NCI-H1417 (cell line): ENCODE measurements at regions not wholly inside any gene's neighbourhood (a gene's known extent, or its start where the extent isn't known, plus 50 kb on each side); places are given as distances from the start of the nearest gene placed in this dataset.
"Not testable (repeated sequence)": the region's sequence is repeated elsewhere in the genome, so short reads cannot be mapped to it uniquely, and the experiment has no call there.

Experiments
- DNase-seq, 3 experiments: peaks; one replicate each; lab custom pipeline; 2025; lab: John Stamatoyannopoulos, UW

DNA sequence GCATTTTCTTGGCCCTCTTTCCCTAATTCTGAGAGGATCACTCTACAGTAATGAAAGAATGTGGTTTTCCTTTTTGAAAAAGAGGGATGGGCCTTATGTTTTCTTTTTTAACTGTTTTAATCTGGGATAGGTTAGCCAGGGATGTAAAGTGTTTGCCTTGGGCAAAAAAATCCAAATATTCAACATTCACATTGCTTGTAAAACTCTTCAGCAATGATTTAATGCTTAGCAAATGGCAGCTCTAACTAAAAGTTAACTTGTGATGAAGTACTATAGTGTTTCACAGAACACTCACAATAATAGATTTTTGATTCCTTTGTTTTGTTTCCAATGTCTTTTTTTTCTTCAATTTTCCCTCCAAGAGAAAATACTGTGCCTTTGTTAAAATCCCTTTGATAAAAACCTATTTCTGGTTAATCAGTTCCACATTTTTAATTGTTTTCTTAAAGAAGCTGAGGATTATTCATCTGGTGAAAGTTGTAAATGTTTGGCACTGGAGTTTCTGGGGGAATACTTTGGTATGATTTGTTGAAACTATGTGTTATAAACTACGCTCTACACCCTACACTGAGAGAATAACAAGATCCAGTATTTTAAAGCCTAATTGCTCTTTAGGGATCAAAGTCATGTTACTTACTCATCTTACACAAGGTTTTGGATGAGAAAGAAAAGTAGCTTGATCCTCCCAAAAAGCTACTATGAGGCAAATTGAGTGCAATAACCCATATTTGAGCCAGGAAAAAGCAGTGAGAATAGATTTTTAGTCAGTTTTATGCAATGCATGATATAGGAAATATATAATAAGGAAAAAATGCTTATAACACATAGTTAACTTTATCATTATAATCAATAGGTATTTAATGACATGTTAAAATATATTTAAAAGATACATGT lies 335.8 kb downstream of the EPHA7 start:
- DNase-seq = no peak

DNA sequence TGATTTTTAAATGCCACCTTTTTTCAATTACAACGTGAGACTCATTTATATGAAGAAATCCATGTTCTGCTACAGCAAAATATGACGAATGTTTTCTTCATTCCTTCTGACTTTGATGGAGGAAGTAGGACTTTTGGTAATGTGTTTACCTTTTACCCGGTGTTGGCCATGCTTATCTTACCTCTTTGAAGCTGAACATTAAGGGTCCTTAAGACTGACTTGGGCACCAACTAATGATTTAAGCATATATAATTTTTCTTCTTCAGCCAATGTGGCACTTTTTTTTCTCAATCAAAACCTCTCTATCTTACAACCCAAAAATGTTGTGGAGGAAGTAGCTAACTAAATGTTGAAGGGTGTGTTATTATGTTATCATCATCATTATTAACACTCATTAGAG lies 337.5 kb downstream of the EPHA7 start:
- peak in 1 of 3 experiments; percentile 14 for DNase-seq

DNA sequence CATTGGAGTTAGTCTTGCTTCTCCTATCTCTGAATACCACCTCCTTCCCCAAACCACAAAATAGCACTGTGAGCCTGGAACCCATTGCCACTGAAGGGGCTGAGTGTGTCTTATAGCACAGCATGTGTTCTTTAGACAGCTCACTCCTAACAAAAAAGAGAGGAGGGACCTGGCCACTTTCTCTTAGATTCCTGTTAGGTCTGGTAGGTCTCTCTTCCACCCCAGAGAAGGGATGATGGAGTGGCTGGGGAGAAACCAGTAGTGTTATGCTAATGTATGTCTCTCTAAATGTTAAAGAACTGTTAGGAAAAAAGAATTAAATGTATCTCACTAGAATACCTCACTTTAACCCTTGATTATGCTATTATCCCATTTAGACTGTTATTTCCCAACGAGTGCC lies 340.3 kb downstream of the EPHA7 start:
- DNase-seq = no peak

DNA sequence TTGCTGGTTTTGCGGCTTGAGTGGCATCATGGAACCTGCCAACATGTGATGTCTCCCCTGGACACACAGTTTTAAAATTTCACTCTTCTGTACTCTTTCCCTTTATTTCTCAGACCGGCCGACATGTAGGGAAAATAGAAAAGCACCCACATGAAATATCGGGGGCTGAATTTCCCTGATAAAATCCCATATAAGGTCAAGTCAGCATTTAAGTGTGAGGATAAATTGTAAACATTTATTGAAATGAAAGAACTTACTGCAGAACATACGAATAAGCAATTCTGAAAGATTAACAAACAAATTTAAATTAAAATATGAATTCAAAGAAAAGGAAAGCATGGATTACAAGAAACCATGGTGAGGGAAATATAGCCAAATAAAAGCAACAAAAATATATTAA lies 345.5 kb downstream of the EPHA7 start:
- DNase-seq = no peak

DNA sequence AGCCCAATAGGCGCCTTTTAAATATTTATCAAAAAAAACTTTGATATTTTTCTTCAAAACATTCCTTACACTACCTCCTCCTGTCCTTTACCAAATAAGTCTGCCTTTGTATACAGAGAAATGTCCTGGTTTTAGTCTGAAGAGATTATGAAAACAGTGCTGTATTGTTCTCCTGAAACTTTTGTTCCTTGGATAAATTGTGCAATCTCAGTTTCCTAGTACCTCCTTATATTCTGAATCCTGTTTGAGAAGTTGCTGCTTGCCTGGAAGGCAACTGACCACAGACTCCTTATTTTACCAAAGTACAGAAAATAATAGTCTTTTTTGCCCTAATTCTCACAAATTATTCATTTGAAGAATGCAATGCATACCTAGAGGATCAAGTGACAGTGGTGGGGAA lies 349.5 kb downstream of the EPHA7 start:
- no peak for DNase-seq

DNA sequence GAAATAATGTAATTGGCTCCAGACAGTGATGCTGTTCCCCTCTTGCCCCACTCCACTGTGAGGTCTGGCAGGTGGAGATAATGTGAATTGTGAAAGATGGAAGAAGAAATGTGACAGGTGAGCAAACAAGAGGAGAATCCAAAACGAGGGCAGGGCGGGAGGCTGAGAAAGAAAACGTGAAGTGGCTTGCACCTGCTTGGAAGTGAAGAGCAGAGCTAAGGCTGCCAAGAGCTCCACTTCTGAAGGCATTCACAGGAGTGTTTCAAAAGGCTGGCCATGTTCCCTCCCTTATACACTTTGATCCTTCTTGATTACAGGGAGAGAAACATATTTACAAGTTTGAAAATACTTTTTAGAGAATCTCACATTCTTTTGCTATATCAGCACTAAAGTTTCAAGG lies 359.4 kb downstream of the EPHA7 start:
- DNase-seq = peak; percentile 19 to 84 (median 65)

DNA sequence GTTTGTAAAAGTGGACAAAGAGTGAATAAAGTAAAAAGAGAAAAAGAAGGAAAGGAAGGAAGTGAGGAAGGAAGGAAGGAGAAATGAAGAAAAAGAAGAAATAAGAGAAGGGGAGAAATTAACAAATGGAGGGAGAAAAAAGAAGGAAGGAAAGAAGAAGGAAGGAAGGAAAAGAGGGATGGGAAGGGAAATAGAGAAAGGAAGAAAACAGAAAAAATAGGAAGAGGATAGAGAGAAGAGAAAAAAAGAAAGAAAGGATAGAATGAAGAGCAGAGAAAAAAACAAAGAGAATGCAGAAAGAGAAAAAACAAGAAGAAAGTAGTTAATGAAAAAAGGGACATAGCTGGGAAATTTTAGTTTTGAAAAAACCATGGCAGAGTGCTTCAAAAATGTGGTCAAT lies 361.8 kb downstream of the EPHA7 start:
- DNase-seq = no peak

DNA sequence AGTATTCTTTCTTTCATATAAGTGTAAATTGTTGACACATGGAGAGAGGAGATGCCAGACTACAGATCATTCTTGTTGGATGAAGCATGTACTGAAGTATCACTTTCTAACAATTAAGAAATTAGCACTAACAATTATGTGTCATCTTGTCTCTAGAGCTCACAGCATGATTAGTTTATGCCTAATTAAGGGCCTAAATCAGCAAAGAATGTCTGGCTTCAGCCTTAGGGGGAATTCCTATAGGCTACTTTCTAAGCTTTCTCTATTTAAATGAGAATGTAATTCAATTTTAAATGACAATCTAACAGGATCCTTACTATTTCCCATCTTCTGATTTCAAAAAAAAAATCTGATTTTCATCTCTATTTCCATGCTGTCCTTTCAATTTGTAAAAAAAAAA lies 371.0 kb downstream of the EPHA7 start:
- DNase-seq = no peak

DNA sequence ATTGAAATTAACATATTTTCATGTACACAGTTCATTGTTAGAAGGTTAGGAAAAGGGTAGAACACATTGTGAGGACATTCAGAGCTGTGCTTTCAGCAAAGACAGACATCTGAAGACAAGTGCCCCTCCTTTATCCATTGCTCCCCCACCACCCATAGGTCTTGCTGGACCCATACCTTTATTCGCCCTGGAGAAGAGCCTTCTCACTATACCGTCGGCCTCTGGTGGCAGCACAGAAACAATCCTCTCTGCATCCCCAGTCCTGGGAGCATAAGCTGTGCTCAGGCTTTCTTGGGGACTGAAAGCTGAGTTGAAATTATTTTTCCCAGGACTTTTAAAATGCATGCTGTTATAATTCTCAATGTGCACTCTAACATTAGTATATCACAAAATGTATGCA lies 372.3 kb downstream of the EPHA7 start:
- no peak for DNase-seq

DNA sequence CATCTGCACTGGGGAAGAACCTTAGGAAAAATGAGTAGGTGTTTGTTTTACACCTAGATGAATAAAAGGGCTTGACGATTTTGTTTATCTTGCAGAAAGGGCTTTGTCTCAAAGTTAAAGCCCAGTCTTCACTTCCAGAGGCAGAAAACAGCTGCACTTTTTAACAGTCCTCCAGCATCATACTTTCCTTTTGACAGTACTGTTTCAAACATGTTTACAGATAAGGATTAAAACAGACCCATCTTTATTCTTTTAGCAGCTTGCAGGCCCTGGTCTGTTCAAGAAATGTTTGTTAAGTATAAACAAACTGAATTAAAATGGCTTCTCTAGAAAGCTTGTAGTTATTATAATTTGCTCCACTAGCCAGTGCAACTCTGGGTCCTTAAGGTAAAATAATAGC lies 374.2 kb downstream of the EPHA7 start:
- peak in 1 of 3 experiments; percentile 5 for DNase-seq

DNA sequence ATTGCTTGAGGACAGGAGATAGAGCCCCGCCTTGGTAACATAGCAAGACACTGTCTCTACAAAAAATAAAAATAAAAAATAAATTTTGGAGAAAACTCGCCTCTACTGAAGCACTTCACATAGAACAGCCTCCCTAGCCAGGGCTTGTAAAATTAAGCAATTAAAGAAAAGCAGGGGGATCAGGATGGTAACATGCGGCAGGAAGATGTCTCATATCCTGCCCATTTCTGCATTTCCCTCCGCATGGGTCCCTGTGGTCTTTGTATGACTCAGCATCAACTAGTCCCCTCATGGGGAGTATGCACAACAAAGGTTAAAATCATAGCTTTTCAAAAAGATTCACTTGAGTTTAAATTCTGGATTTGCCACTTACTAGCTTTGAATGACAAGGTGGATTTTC lies 379.0 kb downstream of the EPHA7 start:
- no peak for DNase-seq

DNA sequence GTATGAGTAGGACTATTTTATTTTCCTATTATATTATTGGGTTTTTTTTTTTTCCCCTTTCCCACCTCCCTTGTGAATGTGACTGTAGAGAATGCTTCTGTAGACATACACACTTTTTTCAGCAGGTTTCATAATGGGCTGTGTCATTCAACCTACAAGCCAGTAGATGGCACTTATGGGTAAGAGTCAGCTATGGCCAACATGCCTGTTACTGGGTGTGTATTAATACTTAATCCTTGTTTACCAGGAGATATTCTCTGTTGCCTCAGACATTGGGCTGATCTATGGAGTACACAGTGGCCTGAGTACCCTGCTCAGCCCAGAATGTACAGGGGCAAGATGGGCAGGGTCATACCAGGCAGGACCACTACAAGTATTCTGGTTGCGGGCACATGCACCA lies 382.5 kb downstream of the EPHA7 start:
- peak in 1 of 3 experiments; percentile 6 for DNase-seq

DNA sequence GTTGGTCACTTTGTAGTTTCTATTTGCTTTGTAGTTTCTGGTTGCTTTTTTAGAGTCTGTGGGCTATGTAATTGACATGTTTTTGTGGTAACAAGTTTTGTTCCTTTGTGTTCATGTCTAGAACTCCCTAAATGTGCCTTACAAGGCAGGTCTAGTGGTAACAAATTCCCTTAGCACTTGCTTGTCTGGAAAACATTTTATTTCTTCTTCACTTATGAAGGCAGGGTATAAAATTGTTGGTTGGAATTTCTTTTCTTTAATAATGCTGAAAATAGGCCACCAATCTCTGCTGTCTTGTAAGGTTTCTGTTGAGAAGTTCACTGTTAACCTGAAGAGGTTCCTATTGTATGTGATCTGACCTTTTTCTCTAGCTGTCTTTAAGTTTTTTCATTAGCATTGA lies 383.6 kb downstream of the EPHA7 start:
- DNase-seq = no peak

DNA sequence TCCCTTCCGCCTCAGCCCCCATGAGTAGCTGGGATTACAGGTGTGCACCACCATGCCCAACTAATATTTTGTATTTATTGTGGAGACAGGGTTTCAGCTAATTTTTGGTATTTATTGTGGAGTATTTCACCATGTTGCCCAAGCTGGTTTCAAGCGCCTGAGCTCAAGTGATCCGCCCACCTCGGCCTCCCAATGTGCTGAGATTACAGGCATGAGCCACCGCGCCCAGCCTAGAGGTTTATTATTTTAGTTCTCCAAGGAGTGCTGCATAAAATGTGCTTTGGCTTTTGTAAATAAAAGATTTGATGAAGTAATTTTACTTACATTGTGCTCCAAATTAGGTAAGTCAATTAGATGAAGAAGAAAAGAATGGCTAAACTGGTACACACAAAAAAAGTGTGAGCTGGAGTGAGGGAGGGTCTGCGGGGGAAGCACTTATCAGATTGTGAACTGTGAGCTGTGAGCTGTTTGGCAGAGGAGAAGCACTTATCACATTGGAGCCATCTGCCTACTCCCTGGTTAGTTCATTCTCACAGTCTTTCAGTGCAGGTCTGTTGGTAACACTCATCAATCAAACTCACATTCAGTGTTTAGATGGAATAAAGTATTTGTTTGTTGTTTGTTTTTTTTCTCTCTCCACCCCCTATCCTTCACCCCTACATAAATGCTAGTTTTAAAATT lies 398.0 kb downstream of the EPHA7 start:
- peak in 1 of 3 experiments; percentile 30 for DNase-seq

DNA sequence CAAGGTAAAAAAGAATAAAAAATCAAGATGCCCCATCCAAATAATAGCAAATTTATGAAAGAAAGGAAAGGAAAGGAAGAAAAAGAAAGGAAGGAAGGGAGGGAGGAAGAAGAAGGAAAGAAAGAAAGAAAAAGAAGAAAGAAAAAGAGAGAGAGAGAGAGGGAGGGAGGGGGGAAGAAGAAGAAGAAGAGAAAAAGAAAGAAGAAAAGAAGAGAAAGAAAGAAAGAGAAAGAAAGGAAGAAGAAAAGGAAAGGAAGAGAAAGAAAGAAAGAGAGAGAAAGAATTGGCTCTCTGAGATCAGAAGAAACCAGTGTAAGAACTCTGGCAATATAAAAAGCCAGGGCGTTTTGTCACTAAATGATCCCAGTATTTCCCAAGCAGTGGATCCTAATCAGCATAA lies 401.7 kb downstream of the EPHA7 start:
- DNase-seq = no peak

DNA sequence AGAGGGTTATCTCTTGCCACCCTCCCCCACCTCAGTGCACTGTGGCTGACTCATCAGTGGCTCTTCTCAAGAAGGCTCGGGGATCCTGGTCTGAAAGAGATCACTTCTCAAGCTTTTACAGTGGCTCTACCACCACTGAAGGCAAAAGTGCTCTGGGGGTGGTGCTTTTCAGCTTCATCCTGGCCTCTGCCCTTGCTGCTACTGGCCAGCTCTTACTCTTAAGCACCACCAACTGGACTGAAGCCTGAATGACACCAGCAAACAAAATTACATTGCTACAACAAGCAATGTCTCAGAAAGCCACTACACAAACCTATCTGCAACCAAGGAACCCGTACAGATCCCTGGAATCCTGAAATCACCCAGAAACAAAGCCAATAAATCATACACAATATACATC lies 402.1 kb downstream of the EPHA7 start:
- no peak for DNase-seq

DNA sequence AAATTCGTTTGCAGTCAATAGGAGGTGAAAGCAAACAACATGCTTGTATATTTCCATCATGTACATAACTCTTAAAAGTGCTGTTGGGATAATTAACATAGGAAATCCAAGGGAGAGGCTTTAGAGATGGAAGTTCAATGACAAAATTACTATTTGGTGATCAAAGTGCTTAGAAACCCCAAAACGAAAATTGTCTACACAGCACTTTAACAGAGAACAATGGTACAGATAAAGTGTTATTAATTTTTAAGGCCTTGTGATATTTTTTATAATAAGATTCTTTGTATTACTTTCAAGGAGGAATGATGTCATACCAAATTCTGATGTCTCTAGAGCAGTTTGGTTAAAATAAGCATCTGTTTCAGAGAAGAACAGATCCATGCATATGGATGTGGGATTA lies 406.3 kb downstream of the EPHA7 start:
- no peak for DNase-seq

DNA sequence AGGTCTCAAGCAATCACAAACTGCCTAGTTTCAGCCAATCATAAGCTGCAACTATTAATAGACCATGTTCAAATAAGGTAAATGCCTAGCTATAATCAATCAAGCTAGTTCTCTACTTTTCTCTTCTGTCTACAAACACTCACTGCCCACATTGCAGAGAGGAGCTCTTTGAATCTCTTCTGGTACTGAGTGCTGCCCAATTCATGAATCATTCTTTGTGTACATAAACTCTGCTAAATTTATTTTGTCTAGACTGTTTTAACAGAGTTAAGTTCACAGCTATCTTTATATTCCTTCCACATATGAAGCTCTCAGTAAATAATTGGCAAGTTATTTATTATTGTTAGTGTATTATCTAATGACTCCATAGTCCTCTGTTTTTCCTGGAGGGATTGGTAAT lies 411.0 kb downstream of the EPHA7 start:
- no peak for DNase-seq

DNA sequence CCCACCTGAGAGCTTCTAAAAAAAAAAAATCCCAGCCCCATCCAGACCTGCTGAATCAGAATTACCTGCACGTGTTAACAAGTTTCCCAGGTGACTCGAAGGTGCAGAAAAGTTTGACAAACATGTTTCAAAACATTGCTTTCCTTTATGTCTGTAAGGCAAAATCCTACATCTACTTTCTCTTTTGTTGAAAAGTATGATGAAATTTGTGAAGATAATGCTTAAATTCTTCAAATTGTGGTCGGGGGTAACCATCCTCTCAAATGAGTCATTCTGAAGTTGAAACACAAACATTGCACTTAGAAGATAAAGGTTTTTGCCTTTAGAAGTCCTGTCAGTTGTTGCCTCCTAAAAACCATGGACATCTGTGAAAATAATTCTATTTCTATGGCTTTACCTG lies 429.7 kb downstream of the EPHA7 start:
- no peak for DNase-seq

DNA sequence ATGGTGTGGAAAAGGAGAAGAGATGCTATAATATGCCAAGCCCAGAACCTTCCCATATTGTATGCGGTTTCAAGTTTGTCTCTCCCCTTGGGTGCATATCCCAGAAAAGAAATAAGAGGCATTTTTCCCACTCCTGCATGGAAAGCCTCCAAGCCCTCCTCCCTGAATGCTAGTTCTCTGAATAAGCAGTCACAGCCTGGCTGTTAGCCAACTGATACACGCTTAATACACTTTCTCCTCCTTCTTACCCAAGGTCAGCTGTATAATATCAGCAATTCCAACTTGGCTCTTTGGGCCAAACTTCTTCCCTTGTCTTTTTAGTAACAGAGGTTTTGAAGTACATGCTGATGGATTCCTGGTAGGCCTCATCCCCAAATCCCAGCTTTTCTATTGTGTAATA lies 440.1 kb downstream of the EPHA7 start:
- no peak for DNase-seq

DNA sequence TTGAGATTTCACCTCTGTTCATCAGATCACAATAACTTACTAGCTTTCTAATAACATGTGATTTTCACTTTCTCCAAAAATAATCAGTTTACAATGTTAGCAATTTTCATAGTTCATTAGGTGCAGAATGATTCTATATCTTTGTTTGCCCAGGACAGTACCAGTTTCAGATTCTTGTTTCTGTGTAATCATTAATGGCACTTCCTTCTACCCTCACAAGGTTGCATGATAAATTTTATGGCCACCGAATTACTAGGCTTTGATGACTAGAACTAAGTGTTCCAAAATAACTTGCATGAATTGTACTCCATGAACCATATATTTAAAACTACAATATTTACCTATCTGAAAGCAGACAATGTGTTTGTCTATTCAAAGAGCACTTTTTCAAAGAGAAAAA lies 442.3 kb downstream of the EPHA7 start:
- peak in 1 of 3 experiments; percentile 29 for DNase-seq

DNA sequence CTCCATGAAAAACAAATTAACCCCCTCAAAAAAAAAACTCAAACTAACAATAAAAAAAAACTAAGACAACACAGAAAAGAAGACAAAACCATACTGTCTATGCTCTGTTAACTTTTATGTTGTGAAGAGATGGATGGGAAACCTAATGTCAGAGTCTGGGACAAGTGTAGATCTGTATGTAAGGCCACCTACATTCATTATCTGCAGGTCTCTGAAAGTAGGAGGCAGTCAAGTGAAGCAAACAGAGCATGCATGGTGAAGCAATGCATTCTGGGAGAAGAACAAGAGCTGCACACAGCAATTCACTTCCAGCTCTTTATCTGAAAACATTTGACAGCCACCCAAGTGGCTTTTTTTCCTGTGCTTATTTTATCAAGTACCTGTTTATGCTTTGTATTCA lies 452.0 kb downstream of the EPHA7 start:
- DNase-seq = no peak

DNA sequence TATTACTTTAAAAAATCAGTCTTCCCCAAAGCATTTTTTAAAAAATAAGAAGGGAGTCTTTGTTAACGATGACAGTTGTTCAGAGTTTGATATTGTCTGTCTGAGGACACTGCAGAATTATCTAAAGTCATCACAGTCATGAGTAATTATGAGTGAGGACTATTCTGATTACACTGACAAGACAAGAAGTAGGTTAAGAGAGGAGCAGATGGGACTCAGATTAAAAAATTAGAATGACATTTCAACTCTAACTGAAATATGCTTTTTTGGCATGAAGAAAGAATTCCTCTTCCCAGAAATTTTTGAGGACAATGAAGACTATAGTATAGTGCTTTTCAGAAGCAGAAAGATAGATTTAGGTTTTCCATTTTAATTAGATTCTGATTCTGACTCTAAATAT lies 456.5 kb downstream of the EPHA7 start:
- DNase-seq = no peak

DNA sequence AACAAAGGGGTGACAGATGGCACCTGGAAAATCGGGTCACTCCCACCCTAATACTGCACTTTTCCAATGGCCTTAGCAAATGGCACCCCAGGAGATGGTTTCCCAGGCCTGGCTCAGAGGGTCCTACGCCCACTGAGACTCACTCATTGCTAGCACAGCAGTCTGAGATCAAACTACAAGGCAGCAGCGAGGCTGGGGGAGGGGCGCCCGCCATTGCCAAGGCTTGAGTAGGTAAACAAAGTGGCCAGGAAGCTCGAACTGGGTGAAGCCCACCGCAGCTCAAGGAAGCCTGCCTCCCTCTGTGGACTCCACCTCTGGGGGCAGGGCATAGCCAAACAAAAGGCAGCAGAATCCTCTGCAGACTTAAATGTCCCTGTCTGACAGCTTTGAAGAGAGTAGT lies 467.2 kb downstream of the EPHA7 start:
- DNase-seq = not testable (repeated sequence)
